ENCODE measurements at regions not wholly inside any gene's neighbourhood (a gene's known extent, or its start where the extent isn't known, plus 50 kb on each side); places are given as distances from the start of the nearest gene placed in this dataset.

- TF ChIP-seq, protein P1, sequence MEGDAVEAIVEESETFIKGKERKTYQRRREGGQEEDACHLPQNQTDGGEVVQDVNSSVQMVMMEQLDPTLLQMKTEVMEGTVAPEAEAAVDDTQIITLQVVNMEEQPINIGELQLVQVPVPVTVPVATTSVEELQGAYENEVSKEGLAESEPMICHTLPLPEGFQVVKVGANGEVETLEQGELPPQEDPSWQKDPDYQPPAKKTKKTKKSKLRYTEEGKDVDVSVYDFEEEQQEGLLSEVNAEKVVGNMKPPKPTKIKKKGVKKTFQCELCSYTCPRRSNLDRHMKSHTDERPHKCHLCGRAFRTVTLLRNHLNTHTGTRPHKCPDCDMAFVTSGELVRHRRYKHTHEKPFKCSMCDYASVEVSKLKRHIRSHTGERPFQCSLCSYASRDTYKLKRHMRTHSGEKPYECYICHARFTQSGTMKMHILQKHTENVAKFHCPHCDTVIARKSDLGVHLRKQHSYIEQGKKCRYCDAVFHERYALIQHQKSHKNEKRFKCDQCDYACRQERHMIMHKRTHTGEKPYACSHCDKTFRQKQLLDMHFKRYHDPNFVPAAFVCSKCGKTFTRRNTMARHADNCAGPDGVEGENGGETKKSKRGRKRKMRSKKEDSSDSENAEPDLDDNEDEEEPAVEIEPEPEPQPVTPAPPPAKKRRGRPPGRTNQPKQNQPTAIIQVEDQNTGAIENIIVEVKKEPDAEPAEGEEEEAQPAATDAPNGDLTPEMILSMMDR (IDR thresholded peaks at IDR 0.05; ENCODE audit: low read depth, low read length), result peak; percentile 47
- no peak for TF ChIP-seq EZH2phosphoT487 (IDR thresholded peaks at IDR 0.05; ENCODE audit: low read depth)
Observed at GRCh38 chr15:87623832-87624231, 632.7 kb downstream of the NTRK3 start.
